CD4-positive, alpha-beta T cell (primary cell): ENCODE measurements at regions not wholly inside any gene's neighbourhood (a gene's known extent, or its start where the extent isn't known, plus 50 kb on each side); places are given as distances from the start of the nearest gene placed in this dataset.

ENCODE experiments used
- ATAC-seq: fragments of 200-7000 bp; cut with Tn5 transposase; one replicate; pipeline ENCODE4 v1.10.0; 2022; ENCODE audit warnings: mild to moderate bottlenecking; ENCODE audit not compliant: poor library complexity
- CTCF ChIA-PET: fragments of 350-600 bp; sonication (Branson Sonifier 250); formaldehyde crosslinking; loops from one replicate; lab custom pipeline; 2021; ENCODE audit warnings: antibody characterized with exemption, inconsistent platforms; lab: Charles Lee
- POLR2A ChIA-PET: fragments of 350-600 bp; sonication (Branson Sonifier 250); formaldehyde crosslinking; loops from one replicate; lab custom pipeline; 2021; ENCODE audit warnings: antibody characterized with exemption, inconsistent platforms; lab: Charles Lee
- DNase-seq, 14 experiments: peaks; one replicate each; pipeline ENCODE4 v3.0.0-alpha.2; 2013 to 2020; ENCODE audit warnings: mixed read lengths in 2 of 14
- H3K27ac ChIP-seq, 2 donors: one replicate each; pipeline versions ENCODE4 v1.5.1 to v1.7.0; 2013; ENCODE audit warnings: low read length in 2 of 2, low read depth in 1 of 2, mild to moderate bottlenecking in 1 of 2
- H3K27me3 ChIP-seq, 2 experiments: 1 replicate in 1 of 2; 2 replicates in 1 of 2; pipeline versions ENCODE4 v1.6.1 to v1.7.0; 2013; ENCODE audit warnings: low read length in 2 of 2, control low read depth in 1 of 2, mild to moderate bottlenecking in 1 of 2, moderate library complexity in 1 of 2; ENCODE audit not compliant: insufficient read depth in 2 of 2, control insufficient read depth in 1 of 2
- H3K36me3 ChIP-seq: one replicate; pipeline ENCODE4 v1.6.1; 2013; ENCODE audit warnings: low read length, control low read depth; ENCODE audit not compliant: insufficient read depth
- H3K4me1 ChIP-seq: one replicate; pipeline ENCODE4 v1.6.1; 2013; ENCODE audit warnings: low read length, control low read depth; ENCODE audit not compliant: insufficient read depth
- H3K4me3 ChIP-seq: one replicate; pipeline ENCODE4 v1.5.1; 2013; ENCODE audit warnings: mild to moderate bottlenecking, low read length, moderate library complexity
- H3K9me3 ChIP-seq, 2 experiments: 1 replicate in 1 of 2; 2 replicates in 1 of 2; pipeline versions ENCODE4 v1.6.1 to v1.7.0; 2013; ENCODE audit warnings: low read length in 2 of 2, mild to moderate bottlenecking in 2 of 2, control low read depth in 1 of 2, moderate library complexity in 1 of 2; ENCODE audit not compliant: control insufficient read depth in 1 of 2, insufficient read depth in 1 of 2
- H3K27ac Mint-ChIP-seq: one replicate; pipeline ENCODE4 v1.8.0; 2020; ENCODE audit warnings: mixed read lengths
- H3K27me3 Mint-ChIP-seq: one replicate; pipeline ENCODE4 v1.8.0; 2021; ENCODE audit warnings: mixed read lengths
- H3K36me3 Mint-ChIP-seq: one replicate; pipeline ENCODE4 v1.8.0; 2021; ENCODE audit warnings: low read depth, mixed read lengths
- H3K4me1 Mint-ChIP-seq: one replicate; pipeline ENCODE4 v1.8.0; 2021; ENCODE audit warnings: low read depth, mixed read lengths
- H3K4me3 Mint-ChIP-seq: one replicate; pipeline ENCODE4 v1.8.0; 2020; ENCODE audit warnings: mild to moderate bottlenecking, mixed read lengths
- H3K9me3 Mint-ChIP-seq: one replicate; pipeline ENCODE4 v1.8.0; 2020; ENCODE audit warnings: mixed read lengths
- CTCF ChIP-seq: fragments of 200-600 bp; IDR thresholded peaks from one replicate; pipeline ENCODE4 v1.8.0; 2022; ENCODE audit warnings: antibody characterized with exemption, mild to moderate bottlenecking
- intact Hi-C, 2 experiments: fragments of 100-400 bp; cut with DNase I in 1 of 2; cut with micrococcal nuclease in 1 of 2; formaldehyde crosslinking; loops; one replicate each; pipeline versions ENCODE4 v1.15.1 to v1.9.0; 2023 to 2025; cut with DNase I, micrococcal nuclease

GRCh38 chr5:107223066-107223465, 447.7 kb downstream of the EFNA5 start:
- CTCF ChIA-PET = no interaction called here
- POLR2A ChIA-PET = no interaction called here
- H3K27me3 Mint-ChIP-seq = no peaks in the 10 kb centered on the region

GRCh38 chr5:107219993-107220392, 450.7 kb downstream of the EFNA5 start:
- Mint-ChIP-seq H3K9me3 (no peaks in the 10 kb centered on the region), H3K4me3 (no peak overlapping the region), H3K36me3 (no peaks in the 10 kb centered on the region), H3K27me3 (no peaks in the 10 kb centered on the region), H3K4me1 (no peaks in the 10 kb centered on the region), H3K27ac (no peak overlapping the region)
- TF ChIP-seq CTCF = no peak
- CTCF ChIA-PET = interaction anchor here (1.3 kb wide), 1 partner anchor 14 kb away, joined by 4 read pairs; no protein-coding TSS in a partner anchor
- ATAC-seq (no peak), DNase-seq (no peak)
- no peaks in the 10 kb centered on the region for H3K9me3 ChIP-seq
- H3K36me3 ChIP-seq = no peaks in the 10 kb centered on the region
- no peak overlapping the region for H3K4me3 ChIP-seq
- H3K27me3 ChIP-seq = no peaks in the 10 kb centered on the region
- intact Hi-C loops = no loop called here
- H3K4me1 ChIP-seq = no peaks in the 10 kb centered on the region
- POLR2A ChIA-PET = no interaction called here
- no peak overlapping the region for H3K27ac ChIP-seq

More at GRCh38 chr5:107223066-107223465, 447.7 kb downstream of the EFNA5 start:
- H3K36me3 Mint-ChIP-seq = no peaks in the 10 kb centered on the region
- no peak for TF ChIP-seq CTCF
- no peaks in the 10 kb centered on the region for H3K9me3 ChIP-seq
- H3K27ac ChIP-seq = no peak overlapping the region
- no peak for ATAC-seq
- H3K4me1 Mint-ChIP-seq = no peaks in the 10 kb centered on the region
- H3K36me3 ChIP-seq = no peaks in the 10 kb centered on the region
- no peak overlapping the region for H3K27ac Mint-ChIP-seq
- H3K27me3 ChIP-seq = no peaks in the 10 kb centered on the region
- no peak for DNase-seq
- no peak overlapping the region for H3K4me3 ChIP-seq
- H3K9me3 Mint-ChIP-seq = peaks cover 3% of the 10 kb centered on the region
- no peaks in the 10 kb centered on the region for H3K4me1 ChIP-seq
- H3K4me3 Mint-ChIP-seq = no peak overlapping the region
- intact Hi-C loops = no loop called here

GRCh38 chr5:107218457-107219193, 452.1 kb downstream of the EFNA5 start:
- CTCF ChIA-PET = no interaction called here
- no peak for DNase-seq
- no peak overlapping the region for H3K4me3 Mint-ChIP-seq
- no peaks in the 10 kb centered on the region for H3K9me3 Mint-ChIP-seq
- POLR2A ChIA-PET = no interaction called here
- no peaks in the 10 kb centered on the region for H3K36me3 Mint-ChIP-seq
- Histone ChIP-seq H3K4me1 (no peaks in the 10 kb centered on the region), H3K27me3 (no peaks in the 10 kb centered on the region), H3K4me3 (no peak overlapping the region), H3K27ac (no peak overlapping the region), H3K9me3 (no peaks in the 10 kb centered on the region), H3K36me3 (no peaks in the 10 kb centered on the region)
- no peaks in the 10 kb centered on the region for H3K27me3 Mint-ChIP-seq
- TF ChIP-seq CTCF = no peak
- intact Hi-C loops = no loop called here
- ATAC-seq = no peak
- no peak overlapping the region for H3K27ac Mint-ChIP-seq
- H3K4me1 Mint-ChIP-seq = no peaks in the 10 kb centered on the region
